NCI-H2171 treated with DMSO at 0.1 percent for 48 hours (cell line): ENCODE measurements at regions not wholly inside any gene's neighbourhood (a gene's known extent, or its start where the extent isn't known, plus 50 kb on each side); places are given as distances from the start of the nearest gene placed in this dataset.

Experiments
- DNase-seq: peaks from one replicate; lab custom pipeline; 2025; lab: John Stamatoyannopoulos, UW

DNA sequence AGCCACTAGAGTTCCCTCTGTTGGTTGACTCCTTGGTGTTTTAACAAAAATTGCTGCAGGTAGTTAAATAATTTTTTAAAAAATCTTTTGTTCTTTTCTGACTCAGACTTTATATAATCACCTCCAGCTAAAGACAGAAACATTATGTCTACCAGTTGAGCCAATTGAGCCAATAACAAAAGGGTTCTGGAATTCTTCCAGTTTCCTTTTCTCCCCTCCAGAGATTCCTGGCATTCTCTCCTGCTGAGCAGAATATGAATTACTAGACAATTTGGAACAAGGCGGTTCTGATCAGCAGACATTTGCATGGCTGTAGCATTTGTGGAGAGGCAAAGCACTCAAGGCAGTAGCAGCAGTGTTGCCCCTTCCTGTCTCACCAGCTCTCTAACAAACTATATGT, 144.0 kb upstream of the SLC35B3 start:
- no peak for DNase-seq

DNA sequence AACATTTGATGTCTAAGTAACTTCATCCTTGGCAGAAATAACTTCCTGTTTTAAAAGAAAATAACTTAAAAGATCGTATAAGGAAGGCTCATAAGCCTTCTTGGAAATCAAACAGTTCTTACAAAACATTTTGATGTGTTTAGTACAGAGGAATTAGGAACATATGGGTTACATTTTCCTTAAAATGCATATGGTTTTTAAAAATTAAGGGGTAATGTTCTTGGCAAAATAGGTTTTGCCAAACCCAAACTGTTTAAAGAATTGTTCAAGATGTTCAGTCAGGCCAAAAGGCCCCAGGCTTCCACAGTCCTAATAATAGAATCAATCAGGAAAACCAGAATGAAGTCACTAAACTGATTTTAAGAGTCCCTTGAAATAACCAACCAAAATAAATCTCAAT, 142.7 kb upstream of the SLC35B3 start:
- DNase-seq = no peak

GRCh38 chr6:8574749-8575468, 139.6 kb upstream of the SLC35B3 start:
- DNase-seq = no peak

GRCh38 chr6:8574311-8574710, 139.0 kb upstream of the SLC35B3 start:
- no peak for DNase-seq

DNA sequence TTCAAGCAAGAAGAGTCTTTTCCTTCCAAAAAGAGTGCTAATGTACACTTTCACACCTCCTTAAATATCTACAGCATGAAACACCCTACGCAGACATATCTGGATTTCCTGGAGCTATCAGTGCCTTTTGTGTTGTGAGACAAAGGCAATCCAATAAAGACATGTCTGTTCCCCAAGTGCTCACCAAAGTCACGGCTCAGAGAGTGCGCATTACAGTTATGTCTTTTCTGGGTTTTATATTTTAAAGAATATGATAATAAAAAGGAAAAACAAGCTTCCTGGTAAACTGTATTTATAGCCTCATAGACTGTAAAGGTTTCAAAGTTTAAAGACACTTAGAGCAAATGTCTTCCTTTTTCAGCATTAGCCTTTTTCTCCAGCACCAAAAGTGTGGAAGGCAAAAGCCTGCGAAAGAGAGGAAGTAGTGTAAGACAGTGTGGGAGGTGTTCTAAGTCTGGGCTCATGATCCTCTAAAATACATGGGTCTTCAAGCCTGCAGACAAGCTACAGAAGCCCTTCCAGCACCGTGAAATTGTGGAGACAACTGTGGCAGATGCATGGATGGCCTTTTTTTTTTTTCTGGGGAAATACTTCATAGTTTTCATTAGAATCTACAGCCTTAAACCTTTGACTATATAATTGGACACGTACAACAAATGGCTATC, 135.0 kb upstream of the SLC35B3 start:
- DNase-seq = no peak

GRCh38 chr6:8562125-8562524, 126.8 kb upstream of the SLC35B3 start:
- DNase-seq = no peak

DNA sequence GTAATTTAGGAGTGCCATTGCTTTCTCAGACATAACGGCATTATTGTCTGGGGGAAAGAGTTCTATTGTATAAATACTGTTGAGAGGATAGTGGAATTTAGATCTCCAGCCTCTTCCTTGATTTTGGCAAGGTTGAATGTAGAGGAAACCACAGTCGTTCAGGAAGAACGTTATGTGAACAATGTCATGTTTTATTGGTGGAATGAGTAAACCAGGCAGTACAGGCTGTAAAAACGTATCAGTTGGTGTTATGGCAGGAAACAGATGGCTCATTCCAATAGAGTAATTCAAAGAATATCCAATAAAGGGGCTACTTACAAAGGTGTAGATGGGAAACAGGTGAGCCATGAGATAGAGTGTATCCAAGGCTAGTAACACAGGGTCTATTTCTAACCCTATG, 123.6 kb upstream of the SLC35B3 start:
- no peak for DNase-seq

DNA sequence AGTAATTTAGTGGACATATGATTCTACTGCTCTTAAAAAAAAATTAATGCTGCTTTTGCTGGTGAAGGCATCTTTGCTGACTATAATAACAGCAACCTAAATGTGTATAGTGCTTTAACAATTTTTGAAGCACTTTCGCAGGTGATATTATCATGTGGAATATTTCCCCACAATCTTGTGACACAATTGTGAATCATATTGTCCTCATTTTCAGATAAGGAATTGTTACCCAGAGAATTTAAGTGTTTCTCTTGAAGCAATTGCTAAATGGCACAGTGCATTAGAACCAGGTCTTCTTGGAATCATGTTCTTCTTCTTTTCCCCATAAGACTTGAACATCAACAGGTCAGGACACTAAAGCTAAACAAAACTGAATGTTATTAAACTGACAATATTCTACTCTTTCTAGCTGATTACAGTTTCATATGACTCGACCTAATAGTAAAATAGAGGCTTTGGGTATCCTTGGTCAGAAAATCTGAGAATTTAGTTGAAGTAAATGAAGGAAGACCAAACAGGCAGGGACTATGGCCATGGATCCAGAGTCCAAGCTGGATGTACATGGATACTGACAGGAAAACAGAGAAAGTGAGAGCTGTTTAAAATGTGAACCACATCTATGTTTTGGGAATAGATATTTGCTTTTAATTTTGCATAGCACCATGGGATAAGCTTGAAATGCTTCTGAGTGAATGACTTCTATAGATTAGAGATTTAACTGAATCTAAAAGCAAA, 121.8 kb upstream of the SLC35B3 start:
- no peak for DNase-seq

GRCh38 chr6:8556370-8557013, 121.1 kb upstream of the SLC35B3 start:
- no peak for DNase-seq

GRCh38 chr6:8551993-8552392, 116.6 kb upstream of the SLC35B3 start:
- no peak for DNase-seq

DNA sequence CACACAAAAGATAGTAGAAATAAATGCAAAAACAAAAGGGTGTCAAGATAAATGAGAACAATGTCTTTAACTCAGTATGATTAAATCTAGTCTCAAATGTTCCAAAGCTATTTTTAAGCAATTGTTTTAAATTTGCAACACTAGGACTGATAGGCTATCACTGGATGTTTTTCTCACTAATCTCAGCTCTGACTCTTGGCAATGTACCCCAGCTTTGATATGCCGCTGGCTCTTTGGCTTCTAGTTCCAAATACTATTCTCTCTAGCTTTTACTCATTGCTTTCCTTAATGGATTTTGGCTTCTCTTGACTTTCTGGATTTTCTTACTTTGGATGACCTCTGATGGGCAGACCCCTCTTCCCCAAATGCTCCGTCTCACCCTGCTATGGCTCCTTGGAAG, 116.0 kb upstream of the SLC35B3 start:
- no peak for DNase-seq

DNA sequence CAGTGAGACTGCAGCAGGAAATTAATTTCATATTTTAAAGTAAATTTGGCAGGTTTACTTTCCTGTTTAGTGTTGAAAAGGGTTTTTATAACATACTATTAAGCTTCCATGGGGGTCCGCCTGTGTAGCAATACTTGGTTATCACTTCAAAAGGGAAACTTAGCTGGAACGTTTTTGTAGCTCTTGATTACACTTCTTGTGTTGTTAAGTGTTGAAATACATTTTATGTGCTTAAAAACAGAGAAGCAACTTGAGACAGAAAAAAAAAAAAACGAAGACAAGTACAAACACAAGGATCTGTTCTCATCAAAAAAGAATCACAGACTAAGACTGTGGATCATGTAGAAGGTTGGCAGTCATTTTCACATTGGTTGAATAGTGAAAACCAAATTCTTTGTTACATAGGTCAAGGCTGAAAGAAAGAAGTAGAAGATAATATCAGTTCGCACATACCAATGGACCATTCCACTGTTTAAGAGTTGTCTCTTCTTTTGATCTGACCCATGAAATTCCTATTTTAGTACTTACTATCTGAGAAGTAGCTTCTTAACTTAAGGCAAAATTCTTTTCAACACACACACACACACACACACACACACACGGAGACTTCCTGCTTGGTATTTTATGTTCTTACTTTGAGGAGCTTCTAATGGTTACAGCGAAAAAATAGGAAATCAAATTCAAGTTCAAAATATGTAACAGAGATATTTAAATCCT, 113.9 kb upstream of the SLC35B3 start:
- no peak for DNase-seq

- no peak for DNase-seq
Observed at GRCh38 chr6:8546496-8546895, 111.2 kb upstream of the SLC35B3 start.

GRCh38 chr6:8545336-8545735, 110.0 kb upstream of the SLC35B3 start:
- no peak for DNase-seq

GRCh38 chr6:8543714-8544113, 108.4 kb upstream of the SLC35B3 start:
- DNase-seq = no peak

- peak; percentile 22 for DNase-seq
Observed at GRCh38 chr6:8539453-8539852, 104.1 kb upstream of the SLC35B3 start.

- DNase-seq = no peak
Observed at GRCh38 chr6:8536122-8536521, 100.8 kb upstream of the SLC35B3 start.

DNA sequence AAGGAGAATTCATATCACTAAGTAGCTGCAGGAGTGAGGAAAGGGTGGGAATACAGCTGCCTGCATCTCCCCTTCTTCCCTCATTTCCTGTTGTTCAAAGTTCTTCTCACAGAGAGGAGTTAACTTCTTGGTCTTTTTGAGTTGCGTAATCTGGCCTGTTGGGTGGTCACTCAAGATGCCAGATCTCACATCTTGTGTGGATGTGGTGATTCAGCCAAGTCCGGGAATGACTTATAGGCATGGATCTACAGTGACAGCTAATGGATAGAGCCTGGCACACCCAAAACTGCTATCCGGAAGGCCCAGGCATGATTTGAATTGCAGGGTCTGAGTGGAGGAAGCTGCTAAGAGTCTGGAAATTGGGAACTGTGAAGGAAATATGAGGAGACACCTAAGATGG, 100.2 kb upstream of the SLC35B3 start:
- DNase-seq = no peak

- no peak for DNase-seq
Observed at GRCh38 chr6:8530785-8531435, 95.6 kb upstream of the SLC35B3 start.

GRCh38 chr6:8529250-8529649, 93.9 kb upstream of the SLC35B3 start:
- DNase-seq = no peak

- no peak for DNase-seq
Observed at GRCh38 chr6:8527818-8528217, 92.5 kb upstream of the SLC35B3 start.

DNA sequence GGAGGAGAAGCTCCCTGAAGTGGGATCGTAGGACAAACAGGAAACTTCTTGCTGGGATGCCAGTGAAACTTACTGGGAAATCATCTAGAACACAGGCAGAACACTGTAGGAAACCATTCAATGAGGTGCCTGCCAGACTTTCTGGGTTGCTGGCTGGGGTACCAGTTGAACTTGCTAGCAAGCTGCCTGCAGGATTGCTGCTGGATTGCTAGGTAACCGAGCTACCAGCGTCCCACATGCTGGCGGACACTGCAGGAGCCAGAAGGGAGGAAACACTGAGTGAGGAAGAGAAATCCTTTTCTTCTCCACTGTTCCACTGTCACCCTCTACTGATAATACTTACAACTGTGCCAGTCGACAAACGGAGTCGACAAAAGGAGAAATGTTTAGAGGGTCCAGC, 91.3 kb upstream of the SLC35B3 start:
- no peak for DNase-seq
